ENCODE measurements at regions not wholly inside any gene's neighbourhood (a gene's known extent, or its start where the extent isn't known, plus 50 kb on each side); places are given as distances from the start of the nearest gene placed in this dataset.

GRCh38 chr2:150142561-150142960, 344.9 kb downstream of the RND3 start:
- DNase-seq (ENCODE audit: low read depth in 2 of 3, low spot score in 2 of 3): no peak

GRCh38 chr2:150141226-150142001, 346.1 kb downstream of the RND3 start:
- no peak for DNase-seq (ENCODE audit: low read depth in 2 of 3, low spot score in 2 of 3)

GRCh38 chr2:150140777-150141176, 346.7 kb downstream of the RND3 start:
- no peak for DNase-seq (ENCODE audit: low read depth in 2 of 3, low spot score in 2 of 3)

GRCh38 chr2:150138587-150138986, 348.9 kb downstream of the RND3 start:
- DNase-seq (ENCODE audit: low read depth in 2 of 3, low spot score in 2 of 3): no peak

- DNase-seq (ENCODE audit: low read depth in 2 of 3, low spot score in 2 of 3): no peak
Observed at GRCh38 chr2:150137338-150138069, 350.0 kb downstream of the RND3 start.

- no peak for DNase-seq (ENCODE audit: low read depth in 2 of 3, low spot score in 2 of 3)
Observed at GRCh38 chr2:150136893-150137292, 350.6 kb downstream of the RND3 start.

GRCh38 chr2:150136401-150136800, 351.1 kb downstream of the RND3 start:
- DNase-seq (ENCODE audit: low read depth in 2 of 3, low spot score in 2 of 3): no peak

GRCh38 chr2:150135223-150135883, 352.1 kb downstream of the RND3 start:
- no peak for DNase-seq (ENCODE audit: low read depth in 2 of 3, low spot score in 2 of 3)

GRCh38 chr2:150134223-150134857, 353.1 kb downstream of the RND3 start:
- no peak for DNase-seq (ENCODE audit: low read depth in 2 of 3, low spot score in 2 of 3)

GRCh38 chr2:150133623-150134022, 353.8 kb downstream of the RND3 start:
- no peak for DNase-seq (ENCODE audit: low read depth in 2 of 3, low spot score in 2 of 3)

- no peak for DNase-seq (ENCODE audit: low read depth in 2 of 3, low spot score in 2 of 3)
Observed at GRCh38 chr2:150129921-150130575, 357.4 kb downstream of the RND3 start.

GRCh38 chr2:150127995-150128394, 359.5 kb downstream of the RND3 start:
- no peak for DNase-seq (ENCODE audit: low read depth in 2 of 3, low spot score in 2 of 3)

GRCh38 chr2:150127346-150127990, 360.0 kb downstream of the RND3 start:
- no peak for DNase-seq (ENCODE audit: low read depth in 2 of 3, low spot score in 2 of 3)

GRCh38 chr2:150126839-150127238, 360.6 kb downstream of the RND3 start:
- DNase-seq (ENCODE audit: low read depth in 2 of 3, low spot score in 2 of 3): no peak

GRCh38 chr2:150126143-150126740, 361.2 kb downstream of the RND3 start:
- DNase-seq (ENCODE audit: low read depth in 2 of 3, low spot score in 2 of 3): no peak

- DNase-seq (ENCODE audit: low read depth in 2 of 3, low spot score in 2 of 3): no peak
Observed at GRCh38 chr2:150125708-150126107, 361.8 kb downstream of the RND3 start.

- no peak for DNase-seq (ENCODE audit: low read depth in 2 of 3, low spot score in 2 of 3)
Observed at GRCh38 chr2:150125188-150125587, 362.3 kb downstream of the RND3 start.

GRCh38 chr2:150124739-150125138, 362.7 kb downstream of the RND3 start:
- DNase-seq (ENCODE audit: low read depth in 2 of 3, low spot score in 2 of 3): no peak

GRCh38 chr2:150122871-150123613, 364.4 kb downstream of the RND3 start:
- no peak for DNase-seq (ENCODE audit: low read depth in 2 of 3, low spot score in 2 of 3)

All from hematopoietic multipotent progenitor cell (in vitro differentiated cells).